ENCODE measurements at regions not wholly inside any gene's neighbourhood (a gene's known extent, or its start where the extent isn't known, plus 50 kb on each side); places are given as distances from the start of the nearest gene placed in this dataset.

DNA sequence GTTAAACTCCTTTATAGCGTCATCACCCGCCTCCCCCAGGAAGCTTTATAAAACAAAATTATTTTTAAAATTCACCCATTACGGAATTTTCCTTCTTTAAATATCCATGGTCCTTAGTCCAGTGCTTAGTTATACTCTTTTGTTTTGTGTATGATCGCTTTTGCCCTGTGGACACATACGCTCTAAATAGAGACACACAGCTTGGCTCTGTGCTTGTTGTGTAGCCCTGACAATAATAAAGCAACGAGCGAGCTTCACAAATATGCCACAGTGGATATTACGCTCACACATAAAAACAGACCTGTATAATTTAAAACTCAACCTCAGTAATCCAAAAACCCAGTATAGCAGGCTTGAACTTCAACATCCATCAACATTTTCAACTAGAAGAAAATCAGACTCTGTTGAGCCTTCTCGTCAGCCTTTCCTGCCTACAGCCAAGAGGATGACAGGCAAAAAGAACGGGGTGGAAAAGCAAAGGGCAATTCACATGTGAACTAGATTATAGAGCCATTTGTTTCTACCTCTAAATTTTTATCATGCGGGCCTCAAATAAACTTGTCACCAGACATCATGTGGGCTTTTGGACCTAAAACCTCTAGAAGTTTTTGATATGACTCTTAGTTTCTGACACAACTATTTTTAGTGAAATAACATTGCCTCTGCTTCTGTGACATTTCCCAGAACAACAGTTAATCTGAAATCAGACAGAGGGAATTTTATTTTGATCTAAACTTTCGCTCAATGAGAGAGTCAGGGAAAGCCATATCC is 89.6 kb upstream of the THBS1 start:
- no peak for DNase-seq (ENCODE audit: low read depth)
- TF ChIP-seq, protein P1, sequence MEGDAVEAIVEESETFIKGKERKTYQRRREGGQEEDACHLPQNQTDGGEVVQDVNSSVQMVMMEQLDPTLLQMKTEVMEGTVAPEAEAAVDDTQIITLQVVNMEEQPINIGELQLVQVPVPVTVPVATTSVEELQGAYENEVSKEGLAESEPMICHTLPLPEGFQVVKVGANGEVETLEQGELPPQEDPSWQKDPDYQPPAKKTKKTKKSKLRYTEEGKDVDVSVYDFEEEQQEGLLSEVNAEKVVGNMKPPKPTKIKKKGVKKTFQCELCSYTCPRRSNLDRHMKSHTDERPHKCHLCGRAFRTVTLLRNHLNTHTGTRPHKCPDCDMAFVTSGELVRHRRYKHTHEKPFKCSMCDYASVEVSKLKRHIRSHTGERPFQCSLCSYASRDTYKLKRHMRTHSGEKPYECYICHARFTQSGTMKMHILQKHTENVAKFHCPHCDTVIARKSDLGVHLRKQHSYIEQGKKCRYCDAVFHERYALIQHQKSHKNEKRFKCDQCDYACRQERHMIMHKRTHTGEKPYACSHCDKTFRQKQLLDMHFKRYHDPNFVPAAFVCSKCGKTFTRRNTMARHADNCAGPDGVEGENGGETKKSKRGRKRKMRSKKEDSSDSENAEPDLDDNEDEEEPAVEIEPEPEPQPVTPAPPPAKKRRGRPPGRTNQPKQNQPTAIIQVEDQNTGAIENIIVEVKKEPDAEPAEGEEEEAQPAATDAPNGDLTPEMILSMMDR (conservative IDR thresholded peaks at IDR 0.05; ENCODE audit: control insufficient read depth, insufficient read depth, low read depth, low read length) = no peak
- no peak overlapping the region for H3K4me3 ChIP-seq (ENCODE audit: control insufficient read depth, low read depth, low read length)

DNA sequence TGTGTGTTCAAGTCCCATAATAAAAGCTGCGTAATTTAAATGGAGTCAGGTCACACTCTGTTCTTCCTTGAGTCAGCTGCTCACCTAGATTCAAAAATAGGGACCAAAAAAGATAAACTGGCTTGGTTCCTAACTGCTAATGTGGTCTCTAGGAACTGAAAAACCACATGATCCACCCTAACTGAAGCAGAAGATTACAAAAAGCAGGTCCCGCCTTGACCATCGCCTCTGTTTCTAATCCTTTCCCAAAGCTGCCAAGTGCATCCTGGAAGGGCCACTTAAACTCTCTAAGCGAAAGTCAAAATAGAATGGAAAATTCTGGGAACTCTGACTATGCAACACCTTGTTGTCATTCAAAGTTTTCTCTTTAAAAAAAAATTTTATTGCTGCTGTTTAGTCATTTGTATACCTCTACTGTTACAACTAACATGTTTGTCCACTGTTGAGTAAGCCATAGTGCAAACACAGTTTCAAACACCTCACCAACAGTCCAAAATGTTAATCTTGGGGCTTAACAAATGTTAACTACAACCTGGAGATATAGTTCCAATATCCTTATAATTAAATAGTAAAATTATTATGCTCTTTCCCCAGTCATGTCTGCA is 88.9 kb upstream of the THBS1 start:
- DNase-seq (ENCODE audit: low read depth) = no peak
- no peak overlapping the region for H3K4me3 ChIP-seq (ENCODE audit: control insufficient read depth, low read depth, low read length)
- TF ChIP-seq, protein P1 (conservative IDR thresholded peaks at IDR 0.05; ENCODE audit: control insufficient read depth, insufficient read depth, low read depth, low read length) = no peak

DNA sequence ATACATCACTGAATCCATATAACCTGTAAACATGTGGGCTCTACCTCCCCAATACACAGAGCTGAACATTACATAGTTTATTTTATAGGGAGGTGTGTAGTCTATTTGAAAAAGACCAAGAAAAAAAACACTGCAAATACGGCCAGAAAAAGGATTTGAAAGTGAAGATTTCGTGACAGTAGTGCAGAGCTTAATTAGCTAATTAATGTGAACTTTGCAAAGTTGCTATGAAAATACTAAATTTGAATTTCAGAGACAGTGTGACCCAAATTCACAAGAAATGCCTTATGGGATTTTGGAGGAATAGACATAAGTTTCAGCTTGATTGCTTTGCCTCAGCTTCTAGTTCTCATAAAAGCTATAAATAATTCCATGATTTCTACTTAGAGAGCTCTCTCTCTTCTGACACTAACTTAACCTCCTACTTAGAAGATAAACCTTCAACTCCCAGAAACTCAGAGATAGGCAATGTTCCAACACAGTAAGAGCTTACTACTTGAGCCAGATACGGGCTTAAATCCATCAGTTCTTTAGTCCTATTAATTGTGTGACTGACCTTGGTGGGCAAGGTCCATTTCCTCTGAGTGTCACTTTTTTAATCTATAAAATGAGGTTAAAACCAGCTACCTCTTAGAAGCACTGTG is 87.3 kb upstream of the THBS1 start:
- no peak for DNase-seq (ENCODE audit: low read depth)
- no peak overlapping the region for H3K4me3 ChIP-seq (ENCODE audit: control insufficient read depth, low read depth, low read length)
- TF ChIP-seq, protein P1 (conservative IDR thresholded peaks at IDR 0.05; ENCODE audit: control insufficient read depth, insufficient read depth, low read depth, low read length) = no peak

DNA sequence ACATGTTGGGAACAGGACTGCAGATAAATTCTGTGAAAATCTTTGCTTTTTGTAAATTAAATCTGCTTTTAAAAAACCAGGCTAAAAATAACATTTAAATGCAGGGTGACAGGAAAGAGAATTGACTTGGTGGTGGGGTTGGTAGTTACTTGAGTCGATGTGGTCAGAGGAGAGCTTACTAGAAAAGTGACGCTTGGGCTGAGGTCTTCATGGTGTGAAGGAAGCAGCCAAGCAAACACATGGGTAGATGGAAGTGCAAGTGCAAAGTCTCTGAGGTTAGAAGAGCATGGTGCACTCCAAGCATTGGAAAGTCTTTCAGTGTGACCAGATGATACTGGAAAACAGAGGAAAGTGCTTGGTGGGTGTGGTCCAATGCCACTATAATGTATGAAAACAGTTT is 86.4 kb upstream of the THBS1 start:
- no peak for DNase-seq (ENCODE audit: low read depth)

DNA sequence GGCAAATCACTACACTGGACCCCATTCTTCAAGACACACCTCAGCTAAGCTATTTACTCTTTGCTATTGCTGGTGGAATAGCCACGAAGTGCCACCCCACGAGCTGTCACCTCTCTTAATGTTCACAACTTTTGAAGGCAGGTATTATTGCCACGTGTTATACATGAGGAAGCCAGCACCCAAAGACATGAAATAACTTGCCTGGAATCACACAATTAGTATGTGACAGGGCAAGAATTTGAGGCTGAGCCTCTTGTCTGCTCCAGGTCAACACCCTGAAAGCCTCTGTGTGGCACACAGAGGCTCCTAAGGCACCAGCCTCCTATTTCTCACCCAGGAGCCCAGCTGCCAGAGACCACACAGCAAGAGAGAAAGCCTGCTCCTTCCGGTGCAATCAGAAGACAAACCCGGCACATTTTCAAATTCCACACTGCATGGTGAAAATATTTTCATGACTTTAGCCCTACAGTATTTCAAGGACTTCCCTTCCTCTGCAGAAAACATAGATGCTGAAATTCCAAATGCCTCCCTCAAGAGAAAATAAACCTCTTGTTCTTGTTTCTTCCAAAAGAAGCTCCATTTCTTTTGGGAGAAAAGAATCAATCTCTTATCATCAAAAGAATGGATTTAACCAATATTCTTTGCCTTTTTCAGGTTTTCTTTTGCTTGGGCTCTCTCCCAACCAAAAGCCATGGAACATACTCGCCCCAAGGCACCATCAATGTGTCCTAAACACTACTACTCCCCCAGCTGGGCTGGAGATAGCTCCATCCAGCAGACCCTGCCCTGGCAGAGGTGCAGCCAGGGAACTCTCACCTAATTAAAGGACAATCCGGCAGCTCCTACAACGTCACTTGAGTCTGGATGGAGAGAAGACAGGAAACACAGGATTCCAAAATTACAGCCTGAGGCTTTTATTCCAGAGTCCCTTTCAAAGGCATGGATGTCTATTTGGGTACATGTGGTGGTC is 84.7 kb upstream of the THBS1 start:
- DNase-seq (ENCODE audit: low read depth) = no peak
- H3K4me3 ChIP-seq (ENCODE audit: control insufficient read depth, low read depth, low read length) = no peak overlapping the region
- TF ChIP-seq, protein P1 (conservative IDR thresholded peaks at IDR 0.05; ENCODE audit: control insufficient read depth, insufficient read depth, low read depth, low read length) = no peak

More for the DNA sequence above, 86.4 kb upstream of the THBS1 start:
- TF ChIP-seq, protein P1 (conservative IDR thresholded peaks at IDR 0.05; ENCODE audit: control insufficient read depth, insufficient read depth, low read depth, low read length) = no peak
- no peak overlapping the region for H3K4me3 ChIP-seq (ENCODE audit: control insufficient read depth, low read depth, low read length)
